ENCODE measurements at regions not wholly inside any gene's neighbourhood (a gene's known extent, or its start where the extent isn't known, plus 50 kb on each side); places are given as distances from the start of the nearest gene placed in this dataset.

GRCh38 chr4:67106861-67107460 lies 438.3 kb downstream of the CENPC start:
- intact Hi-C loops (cut with DNase I): no loop called here
- TF ChIP-seq POLR2A (IDR thresholded peaks at IDR 0.05): no peak
- TF ChIP-seq EP300 (IDR thresholded peaks at IDR 0.05): no peak
- no peak for TF ChIP-seq CTCF (IDR thresholded peaks at IDR 0.05)
- Histone ChIP-seq H3K4me3 (no peak overlapping the region), H3K27ac (no peak overlapping the region), H3K4me1 (ENCODE audit: insufficient read depth) (no peaks in the 10 kb centered on the region), H3K27me3 (no peaks in the 10 kb centered on the region), H3K9me3 (no peaks in the 10 kb centered on the region), H3K36me3 (no peaks in the 10 kb centered on the region)
- DNase-seq: no peak
- 3 to 13% (median 4%) methylated on average over 3 of the region's 3 CpGs for WGBS, 3 donors

- 65 to 86% (median 85%) methylated on average over 3 of the region's 3 CpGs for WGBS, 3 donors
Measured at GRCh38 chr4:67104145-67104544, 441.2 kb downstream of the CENPC start.

GRCh38 chr4:67103001-67103747 lies 442.1 kb downstream of the CENPC start:
- TF ChIP-seq POLR2A (IDR thresholded peaks at IDR 0.05) (no peak), EP300 (IDR thresholded peaks at IDR 0.05) (no peak), CTCF (IDR thresholded peaks at IDR 0.05) (no peak)
- no peak for DNase-seq
- Histone ChIP-seq H3K27me3 (no peaks in the 10 kb centered on the region), H3K4me3 (no peak overlapping the region), H3K27ac (no peak overlapping the region), H3K9me3 (no peaks in the 10 kb centered on the region), H3K4me1 (ENCODE audit: insufficient read depth) (no peaks in the 10 kb centered on the region), H3K36me3 (no peaks in the 10 kb centered on the region)
- intact Hi-C loops (cut with DNase I): no loop called here
- WGBS, 3 donors: 64 to 69% (median 66%) methylated on average over 6 of the region's 6 CpGs

More at GRCh38 chr4:67104145-67104544, 441.2 kb downstream of the CENPC start:
- no peak for TF ChIP-seq CTCF (IDR thresholded peaks at IDR 0.05)
- TF ChIP-seq EP300 (IDR thresholded peaks at IDR 0.05): no peak
- TF ChIP-seq POLR2A (IDR thresholded peaks at IDR 0.05): no peak
- no peaks in the 10 kb centered on the region for H3K36me3 ChIP-seq
- H3K27me3 ChIP-seq: no peaks in the 10 kb centered on the region
- intact Hi-C loops (cut with DNase I): no loop called here
- no peaks in the 10 kb centered on the region for H3K9me3 ChIP-seq
- no peak overlapping the region for H3K4me3 ChIP-seq
- DNase-seq: no peak
- H3K27ac ChIP-seq: no peak overlapping the region
- H3K4me1 ChIP-seq (ENCODE audit: insufficient read depth): no peaks in the 10 kb centered on the region

- Histone ChIP-seq H3K9me3 (no peaks in the 10 kb centered on the region), H3K27me3 (no peaks in the 10 kb centered on the region), H3K27ac (no peak overlapping the region), H3K4me3 (no peak overlapping the region), H3K4me1 (ENCODE audit: insufficient read depth) (no peaks in the 10 kb centered on the region), H3K36me3 (no peaks in the 10 kb centered on the region)
- no peak for DNase-seq
- TF ChIP-seq POLR2A (IDR thresholded peaks at IDR 0.05) (no peak), EP300 (IDR thresholded peaks at IDR 0.05) (no peak), CTCF (IDR thresholded peaks at IDR 0.05) (no peak)
- intact Hi-C loops (cut with DNase I): no loop called here
Measured at GRCh38 chr4:67101612-67102011, 443.7 kb downstream of the CENPC start.

Measured in ovary (tissue), 7 donors.